ENCODE measurements at regions not wholly inside any gene's neighbourhood (a gene's known extent, or its start where the extent isn't known, plus 50 kb on each side); places are given as distances from the start of the nearest gene placed in this dataset.

DNA sequence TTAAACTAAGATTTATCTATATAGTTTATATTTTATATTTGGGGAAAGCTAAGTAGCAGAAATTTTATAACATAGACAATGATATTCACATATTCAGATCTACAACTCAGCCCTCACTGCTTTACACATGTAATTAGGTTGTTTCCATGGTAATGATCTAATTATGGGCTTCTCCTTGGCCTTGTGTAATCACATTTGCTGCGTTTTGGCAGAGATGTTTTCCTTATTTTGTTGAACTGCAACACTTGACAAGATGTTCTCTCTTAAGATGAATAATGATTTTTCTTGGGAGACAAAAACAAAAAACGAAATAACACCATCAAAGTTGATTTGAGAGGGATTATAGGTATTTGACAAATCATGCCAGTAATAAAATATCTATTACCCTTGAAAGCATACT is 635.6 kb upstream of the TBL1XR1 start:
- H3K27me3 ChIP-seq (ENCODE audit: control insufficient read depth, insufficient read depth, low read length) = no peaks in the 10 kb centered on the region
- no peak overlapping the region for H3K27ac ChIP-seq (ENCODE audit: low read depth, low read length)
- H3K9me3 ChIP-seq (ENCODE audit: control insufficient read depth, insufficient read depth, low read length) = no peaks in the 10 kb centered on the region
- H3K4me3 ChIP-seq (ENCODE audit: low read depth, low read length) = no peak overlapping the region
- TF ChIP-seq CTCF (IDR thresholded peaks at IDR 0.05; ENCODE audit: low read depth, low read length) = no peak
- POLR2A ChIA-PET = no interaction called here
- no peak for DNase-seq (ENCODE audit: low read depth, low spot score)
- CTCF ChIA-PET = interaction anchor here (1.7 kb wide), 1 partner anchor 553 kb away, joined by 8 read pairs; no protein-coding TSS in a partner anchor

- H3K9me3 ChIP-seq (ENCODE audit: control insufficient read depth, insufficient read depth, low read length) = no peaks in the 10 kb centered on the region
- ChIA-PET CTCF (interaction anchor here (1.7 kb wide), 1 partner anchor 552 kb away, joined by 8 read pairs; no protein-coding TSS in a partner anchor), POLR2A (interaction anchor here (0.6 kb wide), 1 partner anchor 434 kb away, joined by 3 read pairs; no protein-coding TSS in a partner anchor)
- H3K27ac ChIP-seq (ENCODE audit: low read depth, low read length) = no peak overlapping the region
- no peak for DNase-seq (ENCODE audit: low read depth, low spot score)
- no peak for TF ChIP-seq CTCF (IDR thresholded peaks at IDR 0.05; ENCODE audit: low read depth, low read length)
- no peaks in the 10 kb centered on the region for H3K27me3 ChIP-seq (ENCODE audit: control insufficient read depth, insufficient read depth, low read length)
- H3K4me3 ChIP-seq (ENCODE audit: low read depth, low read length) = no peak overlapping the region
Observed at GRCh38 chr3:177833332-177833731, 636.0 kb upstream of the TBL1XR1 start.

- Histone ChIP-seq H3K9me3 (ENCODE audit: control insufficient read depth, insufficient read depth, low read length) (no peaks in the 10 kb centered on the region), H3K27ac (ENCODE audit: low read depth, low read length) (peak overlapping the region; percentile 49), H3K27me3 (ENCODE audit: control insufficient read depth, insufficient read depth, low read length) (no peaks in the 10 kb centered on the region), H3K4me3 (ENCODE audit: low read depth, low read length) (no peak overlapping the region)
- ChIA-PET CTCF (interaction anchor here (0.8 kb wide), 1 partner anchor 32 kb away, joined by 3 read pairs; no protein-coding TSS in a partner anchor), POLR2A (interaction anchor here (0.6 to 1.0 kb wide), 2 partner anchors 41 to 70 kb away, joined by 3 read pairs; no protein-coding TSS in a partner anchor)
- no peak for TF ChIP-seq CTCF (IDR thresholded peaks at IDR 0.05; ENCODE audit: low read depth, low read length)
- DNase-seq (ENCODE audit: low read depth, low spot score) = peak; percentile 80
Observed at GRCh38 chr3:177835008-177835407, 637.7 kb upstream of the TBL1XR1 start.

- no peaks in the 10 kb centered on the region for H3K9me3 ChIP-seq (ENCODE audit: control insufficient read depth, insufficient read depth, low read length)
- ChIA-PET POLR2A (no interaction called here), CTCF (no interaction called here)
- H3K4me3 ChIP-seq (ENCODE audit: low read depth, low read length) = no peak overlapping the region
- H3K27me3 ChIP-seq (ENCODE audit: control insufficient read depth, insufficient read depth, low read length) = no peaks in the 10 kb centered on the region
- H3K27ac ChIP-seq (ENCODE audit: low read depth, low read length) = no peak overlapping the region
- no peak for TF ChIP-seq CTCF (IDR thresholded peaks at IDR 0.05; ENCODE audit: low read depth, low read length)
- DNase-seq (ENCODE audit: low read depth, low spot score) = peak; percentile 83
Observed at GRCh38 chr3:177835917-177836316, 638.6 kb upstream of the TBL1XR1 start.

GRCh38 chr3:177836671-177837070 is 639.4 kb upstream of the TBL1XR1 start:
- no peak for DNase-seq (ENCODE audit: low read depth, low spot score)
- POLR2A ChIA-PET = interaction anchor here (0.6 kb wide), 1 partner anchor 12 kb away, joined by 3 read pairs; no protein-coding TSS in a partner anchor
- CTCF ChIA-PET = interaction anchor here (1.1 kb wide), 1 partner anchor 786 kb away, joined by 3 read pairs; no protein-coding TSS in a partner anchor
- H3K9me3 ChIP-seq (ENCODE audit: control insufficient read depth, insufficient read depth, low read length) = no peaks in the 10 kb centered on the region
- H3K27ac ChIP-seq (ENCODE audit: low read depth, low read length) = no peak overlapping the region
- H3K4me3 ChIP-seq (ENCODE audit: low read depth, low read length) = no peak overlapping the region
- no peak for TF ChIP-seq CTCF (IDR thresholded peaks at IDR 0.05; ENCODE audit: low read depth, low read length)
- no peaks in the 10 kb centered on the region for H3K27me3 ChIP-seq (ENCODE audit: control insufficient read depth, insufficient read depth, low read length)
